OCI-LY1 (cell line): ENCODE measurements at regions not wholly inside any gene's neighbourhood (a gene's known extent, or its start where the extent isn't known, plus 50 kb on each side); places are given as distances from the start of the nearest gene placed in this dataset.

Experiments used
- H2AFZ ChIP-seq: fragments of 200-600 bp; sonication (generic), shearing (Covaris generic); 2 replicates; pipeline ENCODE4 v1.6.0; 2014; ENCODE audit warnings: antibody characterized with exemption, mild to moderate bottlenecking, low read length
- H3F3A ChIP-seq: fragments of 200-600 bp; sonication (generic), shearing (Covaris generic); 2 replicates; pipeline ENCODE4 v1.6.0; 2014; ENCODE audit warnings: mild to moderate bottlenecking, antibody characterized with exemption, low read length, moderate library complexity; ENCODE audit not compliant: insufficient read depth
- H3K27ac ChIP-seq: fragments of 200-600 bp; sonication (generic); 2 replicates; pipeline ENCODE4 v1.5.1; 2014; ENCODE audit warnings: low read length, mixed run types, mild to moderate bottlenecking, low read depth; ENCODE audit not compliant: poor library complexity, severe bottlenecking
- H3K27me3 ChIP-seq: fragments of 200-600 bp; sonication (generic); 2 replicates; pipeline ENCODE4 v1.6.0; 2014; ENCODE audit warnings: antibody characterized with exemption, mild to moderate bottlenecking, low read length, moderate library complexity; ENCODE audit not compliant: insufficient read depth
- H3K36me3 ChIP-seq: fragments of 200-600 bp; sonication (generic); 2 replicates; pipeline ENCODE4 v1.6.1; 2014; ENCODE audit warnings: mild to moderate bottlenecking, antibody characterized with exemption, low read length, moderate library complexity, mixed read lengths; ENCODE audit not compliant: insufficient read depth
- H3K4me1 ChIP-seq: fragments of 200-600 bp; sonication (generic); 2 replicates; pipeline ENCODE4 v1.5.1; 2014; ENCODE audit warnings: mild to moderate bottlenecking, low read length, moderate library complexity; ENCODE audit not compliant: insufficient read depth, severe bottlenecking
- H3K4me2 ChIP-seq: fragments of 200-600 bp; sonication (generic), shearing (Covaris generic); 2 replicates; pipeline ENCODE4 v1.6.1; 2014; ENCODE audit warnings: low read length
- H3K4me3 ChIP-seq: fragments of 200-600 bp; sonication (generic); 2 replicates; pipeline ENCODE4 v1.5.1; 2014; ENCODE audit warnings: low read length, low read depth, mild to moderate bottlenecking, mixed read lengths; ENCODE audit not compliant: poor library complexity, severe bottlenecking
- H3K79me2 ChIP-seq: fragments of 200-600 bp; shearing (Covaris generic); 2 replicates; pipeline ENCODE4 v1.6.1; 2016; ENCODE audit warnings: mixed run types, low read length, mixed read lengths; ENCODE audit not compliant: insufficient read depth
- H3K9ac ChIP-seq: fragments of 200-600 bp; sonication (generic), shearing (Covaris generic); 2 replicates; pipeline ENCODE4 v1.6.1; 2014; ENCODE audit warnings: mild to moderate bottlenecking, low read length, mixed read lengths
- H3K9me2 ChIP-seq: fragments of 200-600 bp; sonication (generic), shearing (Covaris generic); 2 replicates; pipeline ENCODE4 v1.6.1; 2014; ENCODE audit warnings: low read depth, mild to moderate bottlenecking, low read length, mixed read lengths
- H3K9me3 ChIP-seq: fragments of 200-600 bp; shearing (Covaris generic); 2 replicates; pipeline ENCODE4 v1.6.1; 2014; ENCODE audit warnings: low read length, mixed read lengths
- H4K20me1 ChIP-seq: fragments of 200-600 bp; sonication (generic), shearing (Covaris generic); 2 replicates; pipeline ENCODE4 v1.6.0; 2016; ENCODE audit warnings: mild to moderate bottlenecking, low read length; ENCODE audit not compliant: insufficient read depth
- CTCF ChIP-seq: fragments of 200-600 bp; sonication (generic), shearing (Covaris generic); IDR thresholded peaks from 2 replicates; pipeline ENCODE4 v1.5.1; 2017; ENCODE audit warnings: mild to moderate bottlenecking, antibody characterized with exemption, low read length, moderate library complexity, mixed read lengths
- EZH2 ChIP-seq: fragments of 200-600 bp; sonication (generic), shearing (Covaris generic); IDR thresholded peaks from 2 replicates; pipeline ENCODE4 v1.8.0; 2017; ENCODE audit warnings: borderline replicate concordance, mixed run types, mild to moderate bottlenecking, antibody characterized with exemption, low read length, moderate library complexity, mixed read lengths

- Histone ChIP-seq H2AFZ (no peak overlapping the region), H3K27me3 (peaks cover 11% of the 10 kb centered on the region), H3K9me2 (no peaks in the 10 kb centered on the region), H3K9ac (no peak overlapping the region), H3K79me2 (no peaks in the 10 kb centered on the region), H4K20me1 (no peaks in the 10 kb centered on the region), H3K4me3 (no peak overlapping the region), H3K9me3 (no peaks in the 10 kb centered on the region), H3K36me3 (no peaks in the 10 kb centered on the region), H3K4me2 (no peak overlapping the region), H3K4me1 (no peaks in the 10 kb centered on the region), H3F3A (no peaks in the 10 kb centered on the region), H3K27ac (no peak overlapping the region)
- no peak for TF ChIP-seq EZH2
- no peak for TF ChIP-seq CTCF
Measured at GRCh38 chr16:85978291-85978775, 79.4 kb downstream of the IRF8 start.

- no peaks in the 10 kb centered on the region for H3K9me2 ChIP-seq
- H3K4me2 ChIP-seq, result no peak overlapping the region
- peaks cover 15% of the 10 kb centered on the region for H3K27me3 ChIP-seq
- no peaks in the 10 kb centered on the region for H3K79me2 ChIP-seq
- H3K36me3 ChIP-seq, result no peaks in the 10 kb centered on the region
- no peaks in the 10 kb centered on the region for H3K4me1 ChIP-seq
- no peaks in the 10 kb centered on the region for H3K9me3 ChIP-seq
- H3K27ac ChIP-seq, result no peak overlapping the region
- H3K9ac ChIP-seq, result no peak overlapping the region
- H3K4me3 ChIP-seq, result no peak overlapping the region
- H4K20me1 ChIP-seq, result no peaks in the 10 kb centered on the region
- TF ChIP-seq EZH2 (no peak), CTCF (no peak)
- no peaks in the 10 kb centered on the region for H3F3A ChIP-seq
- H2AFZ ChIP-seq, result no peak overlapping the region
Measured at GRCh38 chr16:85978976-85979375, 80.0 kb downstream of the IRF8 start.

- no peak overlapping the region for H2AFZ ChIP-seq
- H3K36me3 ChIP-seq, result no peaks in the 10 kb centered on the region
- H3K4me1 ChIP-seq, result peaks cover 2% of the 10 kb centered on the region
- H3K9ac ChIP-seq, result no peak overlapping the region
- H3K27me3 ChIP-seq, result peaks cover 16% of the 10 kb centered on the region
- H3K79me2 ChIP-seq, result no peaks in the 10 kb centered on the region
- H3F3A ChIP-seq, result no peaks in the 10 kb centered on the region
- H3K27ac ChIP-seq, result no peak overlapping the region
- no peak overlapping the region for H3K4me2 ChIP-seq
- H3K9me3 ChIP-seq, result no peaks in the 10 kb centered on the region
- H4K20me1 ChIP-seq, result no peaks in the 10 kb centered on the region
- no peak overlapping the region for H3K4me3 ChIP-seq
- H3K9me2 ChIP-seq, result no peaks in the 10 kb centered on the region
- peak; percentile 49; the same call in 1 of the 2 replicates for TF ChIP-seq CTCF
- TF ChIP-seq EZH2, result no peak
Measured at GRCh38 chr16:85979605-85980004, 80.6 kb downstream of the IRF8 start.
